ENCODE measurements at regions not wholly inside any gene's neighbourhood (a gene's known extent, or its start where the extent isn't known, plus 50 kb on each side); places are given as distances from the start of the nearest gene placed in this dataset.

- H3K4me3 ChIP-seq, result no peak overlapping the region
- no peak for DNase-seq
These were observed 93.1 kb upstream of the GALNT5 start for GRCh38 chr2:157164370-157164769.

GRCh38 chr2:157164891-157165290 is 92.6 kb upstream of the GALNT5 start:
- Histone ChIP-seq H3K36me3 (replicated peaks in 1 of 2) (no peaks in the 10 kb centered on the region), H3K9me3 (replicated peaks in 1 of 3) (no peaks in the 10 kb centered on the region), H3K4me1 (replicated peaks in 1 of 2) (no peaks in the 10 kb centered on the region), H3K27ac (no peak overlapping the region), H3K27me3 (no peaks in the 10 kb centered on the region), H3K4me3 (no peak overlapping the region)
- 67 to 88% (median 79%) methylated on average over 1 of the region's 1 CpG; no CpG with 5 or more reads in 1 of the 4 donors for WGBS, 4 donors
- TF ChIP-seq CTCF (IDR thresholded peaks at IDR 0.05) (no peak), POLR2A (IDR thresholded peaks at IDR 0.05) (no peak)
- DNase-seq, result no peak
- intact Hi-C loops (cut with DNase I), result no loop called here

More at GRCh38 chr2:157164370-157164769, 93.1 kb upstream of the GALNT5 start:
- Histone ChIP-seq H3K9me3 (replicated peaks in 1 of 3) (no peaks in the 10 kb centered on the region), H3K27me3 (no peaks in the 10 kb centered on the region), H3K36me3 (replicated peaks in 1 of 2) (no peaks in the 10 kb centered on the region), H3K4me1 (replicated peaks in 1 of 2) (no peaks in the 10 kb centered on the region), H3K27ac (no peak overlapping the region)
- TF ChIP-seq POLR2A (IDR thresholded peaks at IDR 0.05), result no peak
- TF ChIP-seq CTCF (IDR thresholded peaks at IDR 0.05), result no peak
- intact Hi-C loops (cut with DNase I), result no loop called here
- 85 to 93% (median 89%) methylated on average over 4 to 5 of the region's 5 CpGs for WGBS, 4 donors

- Histone ChIP-seq H3K27me3 (no peaks in the 10 kb centered on the region), H3K4me1 (replicated peaks in 1 of 2) (no peaks in the 10 kb centered on the region), H3K27ac (no peak overlapping the region), H3K36me3 (replicated peaks in 1 of 2) (no peaks in the 10 kb centered on the region), H3K9me3 (replicated peaks in 1 of 3) (no peaks in the 10 kb centered on the region), H3K4me3 (no peak overlapping the region)
- intact Hi-C loops (cut with DNase I), result no loop called here
- TF ChIP-seq POLR2A (IDR thresholded peaks at IDR 0.05), result no peak
- TF ChIP-seq CTCF (IDR thresholded peaks at IDR 0.05), result no peak
- no peak for DNase-seq
- 76 to 83% (median 80%) methylated on average over 3 of the region's 3 CpGs for WGBS, 4 donors
These were observed 89.0 kb upstream of the GALNT5 start for GRCh38 chr2:157168501-157168900.

- Histone ChIP-seq H3K27me3 (no peaks in the 10 kb centered on the region), H3K9me3 (replicated peaks in 1 of 3) (no peaks in the 10 kb centered on the region), H3K4me1 (replicated peaks in 1 of 2) (no peaks in the 10 kb centered on the region), H3K27ac (no peak overlapping the region), H3K36me3 (replicated peaks in 1 of 2) (no peaks in the 10 kb centered on the region), H3K4me3 (no peak overlapping the region)
- no peak for DNase-seq
- WGBS, 4 donors, result 85 to 93% (median 88%) methylated on average over 3 of the region's 3 CpGs
- no peak for TF ChIP-seq CTCF (IDR thresholded peaks at IDR 0.05)
- TF ChIP-seq POLR2A (IDR thresholded peaks at IDR 0.05), result no peak
- intact Hi-C loops (cut with DNase I), result no loop called here
These were observed 87.6 kb upstream of the GALNT5 start for GRCh38 chr2:157169889-157170288.

Measured in adrenal gland (tissue), 9 donors.